NCI-H2081 treated with DMSO at 0.1 percent for 48 hours (cell line): ENCODE measurements at regions not wholly inside any gene's neighbourhood (a gene's known extent, or its start where the extent isn't known, plus 50 kb on each side); places are given as distances from the start of the nearest gene placed in this dataset.

Source experiments
- DNase-seq: peaks from one replicate; lab custom pipeline; 2025; lab: John Stamatoyannopoulos, UW

DNA sequence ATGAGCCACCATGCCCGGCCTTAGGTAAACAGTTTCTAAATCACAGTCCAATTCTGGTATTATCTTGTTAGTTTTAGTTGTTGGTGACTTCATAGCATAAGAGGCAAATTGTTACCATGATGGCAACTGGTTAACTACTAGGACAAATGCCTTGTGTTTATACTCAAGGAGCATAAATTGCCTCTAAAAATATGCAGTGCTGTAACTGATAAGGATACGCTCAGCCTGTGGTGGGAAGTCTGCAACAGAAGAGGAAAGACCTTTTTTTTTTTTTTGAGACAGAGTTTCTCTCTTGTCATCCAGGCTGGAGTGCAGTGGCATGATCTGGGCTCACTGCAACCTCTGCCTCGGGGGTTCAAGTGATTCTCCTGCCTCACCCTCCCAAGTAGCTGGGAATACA is 311.9 kb upstream of the ARGLU1 start:
- no peak for DNase-seq

GRCh38 chr13:106874323-106874722 is 306.4 kb upstream of the ARGLU1 start:
- no peak for DNase-seq

GRCh38 chr13:106873810-106874209 is 305.9 kb upstream of the ARGLU1 start:
- no peak for DNase-seq

DNA sequence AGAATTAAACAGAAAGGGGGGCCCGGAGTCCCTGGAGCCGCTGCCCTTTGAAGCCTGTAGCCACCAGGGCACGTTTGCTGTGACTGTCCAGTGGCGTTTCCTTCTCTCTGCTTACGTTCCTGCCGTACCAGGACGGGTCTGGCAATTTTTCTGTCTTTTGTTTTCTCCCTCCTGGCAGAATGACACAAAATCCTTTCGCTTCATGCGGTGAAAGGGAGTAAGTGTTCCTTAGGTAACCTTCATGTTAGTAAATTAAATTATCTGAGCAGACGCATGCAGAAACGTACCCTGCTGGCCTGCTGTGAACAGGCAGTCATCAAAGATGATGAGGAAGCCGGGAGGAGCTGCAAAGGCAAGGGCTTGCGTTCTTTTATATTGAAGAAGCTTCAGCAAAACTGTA is 299.3 kb upstream of the ARGLU1 start:
- DNase-seq, result no peak

DNA sequence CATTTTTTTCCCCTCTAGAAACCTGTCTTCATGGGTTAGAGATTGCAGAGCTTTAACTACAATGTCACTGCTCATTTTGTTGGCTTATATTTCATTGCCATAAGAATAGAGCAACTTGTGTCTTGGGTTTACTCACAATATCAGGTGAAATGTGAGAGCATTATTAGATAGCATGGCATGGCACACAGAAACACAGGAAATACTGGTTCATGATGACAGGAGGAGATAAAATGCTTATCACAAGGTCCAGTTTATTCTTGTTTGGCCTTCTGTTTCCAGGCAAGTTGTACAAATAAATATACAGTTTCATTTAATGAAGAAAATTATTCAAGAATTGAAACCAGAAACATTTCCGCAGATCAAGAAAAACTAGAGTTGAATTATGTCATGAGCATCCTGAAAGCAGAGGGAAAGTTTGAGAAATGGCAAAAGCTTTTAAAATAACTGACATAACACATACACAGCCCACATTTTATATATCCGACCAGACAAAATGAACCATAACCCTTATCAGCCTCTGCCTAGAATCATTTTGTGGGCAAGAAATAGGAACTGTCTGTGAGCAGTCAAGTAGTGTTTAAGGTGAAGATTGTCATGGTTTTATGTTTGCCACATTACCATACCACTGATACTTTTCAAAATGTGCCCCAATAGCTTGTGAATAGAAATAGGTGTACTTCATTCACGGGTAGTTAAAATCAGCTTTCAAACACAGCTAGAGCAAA is 297.9 kb upstream of the ARGLU1 start:
- DNase-seq, result no peak

GRCh38 chr13:106859533-106859904 is 291.6 kb upstream of the ARGLU1 start:
- DNase-seq, result no peak

GRCh38 chr13:106858903-106859532 is 291.1 kb upstream of the ARGLU1 start:
- DNase-seq, result no peak

DNA sequence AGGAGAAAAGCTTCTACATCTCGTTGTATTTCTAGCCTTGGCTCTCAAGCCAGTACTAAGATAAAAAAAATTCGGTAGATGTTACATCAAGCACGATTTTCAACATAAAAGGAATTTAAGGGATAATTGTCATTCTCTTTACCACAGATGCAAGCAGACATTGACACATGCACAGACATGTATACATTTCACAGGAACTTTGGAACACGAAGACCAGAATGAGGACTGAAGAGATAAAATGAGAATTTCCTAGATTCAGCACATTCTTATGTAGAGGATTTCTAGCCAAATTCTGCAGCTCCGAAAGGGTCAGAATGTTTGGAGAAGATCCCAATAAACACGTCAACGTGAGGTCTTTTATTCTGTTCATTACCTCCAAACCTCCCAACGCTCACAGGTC is 284.5 kb upstream of the ARGLU1 start:
- no peak for DNase-seq

GRCh38 chr13:106850973-106851650 is 283.2 kb upstream of the ARGLU1 start:
- no peak for DNase-seq

GRCh38 chr13:106846571-106847448 is 278.9 kb upstream of the ARGLU1 start:
- DNase-seq, result no peak

DNA sequence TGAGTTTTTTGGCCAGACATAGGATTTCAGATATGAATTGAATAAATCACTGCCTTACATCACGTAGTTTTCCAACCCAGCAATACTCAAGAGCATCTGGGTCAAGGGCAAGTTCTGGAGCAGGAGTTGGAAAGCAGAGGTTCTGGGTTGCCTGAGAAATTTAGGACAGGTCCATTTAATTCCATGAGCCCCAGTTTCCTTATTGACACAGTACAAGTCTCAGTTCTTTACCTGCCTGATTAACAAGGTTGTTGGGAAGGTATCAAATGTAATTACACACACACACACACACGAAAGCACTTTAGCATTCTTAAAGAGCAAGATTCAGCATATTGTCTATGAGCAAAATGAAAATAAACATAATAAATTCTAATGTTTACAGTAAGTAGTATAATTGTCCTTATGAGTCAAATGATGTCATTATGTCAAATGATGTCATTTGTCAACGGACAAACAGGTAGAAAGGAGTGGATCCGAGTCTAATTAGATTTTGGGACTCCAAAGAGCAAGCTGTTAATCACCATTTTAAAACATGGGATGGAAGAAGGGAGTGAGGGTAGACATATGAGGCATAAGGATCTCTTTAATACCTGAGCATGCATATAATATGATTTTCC is 268.4 kb upstream of the ARGLU1 start:
- no peak for DNase-seq

- no peak for DNase-seq
Measured at GRCh38 chr13:106835477-106835876, 267.5 kb upstream of the ARGLU1 start.

DNA sequence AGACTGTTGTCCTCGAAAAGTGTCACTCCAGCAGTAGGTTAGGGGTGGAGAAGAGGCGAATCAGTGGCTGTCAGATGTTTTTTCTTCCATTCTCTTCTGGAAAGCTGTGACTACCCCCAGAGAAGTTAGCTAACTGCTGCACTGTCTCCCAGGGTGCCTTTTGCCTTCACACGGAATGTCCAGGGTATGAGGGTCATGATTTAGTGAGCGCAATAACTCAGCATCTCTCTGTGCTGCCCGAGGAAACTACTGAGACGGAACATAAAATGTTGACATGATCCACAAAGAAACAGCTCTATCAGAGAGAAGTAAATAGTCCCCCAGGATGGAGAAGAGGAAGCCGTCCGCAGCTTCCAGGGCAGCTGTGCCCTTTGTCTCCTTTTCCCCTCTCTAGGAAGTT is 254.0 kb upstream of the ARGLU1 start:
- no peak for DNase-seq

DNA sequence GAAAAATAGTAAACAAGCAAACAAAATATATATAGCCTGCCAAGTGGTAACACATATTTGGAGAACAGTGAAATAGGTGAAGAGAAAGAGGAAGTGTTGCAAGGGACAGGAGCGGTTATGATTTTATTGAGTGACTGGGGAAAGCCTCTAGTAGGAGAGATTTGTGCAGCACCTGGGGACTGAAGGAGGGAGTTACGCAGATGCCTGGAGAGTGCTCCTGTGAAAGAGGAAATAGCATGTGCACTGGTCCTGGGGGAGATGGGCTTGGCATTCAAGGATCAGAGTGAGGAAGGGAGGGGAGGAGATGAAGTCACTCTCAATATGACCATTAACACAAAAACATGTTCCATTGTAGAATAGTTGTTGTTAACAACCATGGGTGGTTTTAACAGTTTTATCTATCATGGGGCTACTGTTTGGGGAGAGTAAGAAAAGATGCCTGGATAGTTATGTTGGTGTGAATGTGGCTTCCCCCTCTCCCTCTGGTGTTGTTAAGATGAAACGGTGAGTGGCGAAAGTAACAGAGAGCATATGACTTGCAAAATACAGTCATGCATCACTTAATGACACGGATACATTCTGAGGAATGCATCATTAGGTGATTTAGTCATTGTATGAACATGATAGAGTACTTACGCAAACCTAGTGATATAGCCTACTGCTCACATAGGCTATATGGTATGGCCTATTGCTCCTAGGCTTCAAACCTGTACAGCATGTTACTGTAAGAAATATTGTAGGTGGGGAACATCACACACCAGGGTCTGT is 251.7 kb upstream of the ARGLU1 start:
- no peak for DNase-seq

GRCh38 chr13:106818971-106819370 is 251.0 kb upstream of the ARGLU1 start:
- no peak for DNase-seq

- DNase-seq, result no peak
Measured at GRCh38 chr13:106815545-106815944, 247.6 kb upstream of the ARGLU1 start.

- DNase-seq, result no peak
Measured at GRCh38 chr13:106814463-106814862, 246.5 kb upstream of the ARGLU1 start.

DNA sequence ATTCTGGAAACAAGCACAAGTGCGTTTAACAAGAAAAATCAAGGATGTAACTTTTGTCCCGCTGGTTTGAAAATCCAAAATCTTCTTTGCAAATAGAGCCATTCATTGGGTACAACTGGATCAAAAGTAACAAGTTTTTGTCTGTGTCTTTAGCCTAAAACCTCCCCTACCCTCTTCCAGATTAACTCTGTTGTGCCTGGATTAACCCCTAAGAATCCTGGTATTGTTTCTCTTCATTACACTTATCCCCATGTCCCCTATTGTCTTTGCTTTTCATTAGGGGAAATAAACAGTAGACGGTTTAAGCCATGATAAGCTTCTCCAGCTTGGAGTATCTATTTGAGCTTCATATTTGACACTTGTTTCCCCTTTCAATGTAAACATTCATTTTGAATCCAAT is 242.1 kb upstream of the ARGLU1 start:
- no peak for DNase-seq

DNA sequence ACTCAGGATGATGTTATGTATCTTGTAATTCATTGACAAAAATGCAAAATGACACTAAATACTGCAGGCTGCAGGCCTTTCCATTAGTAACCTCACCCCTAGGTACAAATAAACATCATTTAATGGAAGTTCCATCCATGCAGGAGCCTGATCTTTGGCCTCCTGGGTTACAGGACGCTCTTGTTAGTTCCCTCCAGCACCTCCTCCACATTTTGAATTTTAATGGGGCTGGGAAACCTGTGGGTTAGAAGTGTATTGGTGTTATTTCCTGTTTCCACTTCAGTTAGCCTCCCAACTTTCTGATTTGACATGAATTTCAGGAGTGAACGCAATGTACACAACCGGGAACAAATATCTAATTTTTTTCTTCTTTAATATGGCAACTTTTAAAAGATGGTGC is 237.1 kb upstream of the ARGLU1 start:
- no peak for DNase-seq

- no peak for DNase-seq
Measured at GRCh38 chr13:106802917-106803316, 235.0 kb upstream of the ARGLU1 start.

- no peak for DNase-seq
Measured at GRCh38 chr13:106799781-106800335, 231.9 kb upstream of the ARGLU1 start.
